ENCODE measurements at regions not wholly inside any gene's neighbourhood (a gene's known extent, or its start where the extent isn't known, plus 50 kb on each side); places are given as distances from the start of the nearest gene placed in this dataset.

- no peak for TF ChIP-seq POLR2A (IDR thresholded peaks at IDR 0.05)
- no peak for TF ChIP-seq POLR2AphosphoS5 (IDR thresholded peaks at IDR 0.05)
- TF ChIP-seq CTCF (IDR thresholded peaks at IDR 0.05) = no peak
Observed at GRCh38 chr13:103573446-103573845, 507.2 kb upstream of the SLC10A2 start.

Measured in gastroesophageal sphincter (tissue), 3 donors.